Tibial nerve (tissue), 4 donors: ENCODE measurements at regions not wholly inside any gene's neighbourhood (a gene's known extent, or its start where the extent isn't known, plus 50 kb on each side); places are given as distances from the start of the nearest gene placed in this dataset.

Experiments
- CTCF ChIP-seq, 5 experiments: fragments of 200-600 bp in 3 of 5; fragments of 450-650 bp in 2 of 5; sonication (generic) in 3 of 5; IDR thresholded peaks; one replicate each; pipeline ENCODE4 v1.5.1; 2016 to 2019; ENCODE audit warnings: antibody characterized with exemption in 5 of 5, mild to moderate bottlenecking in 3 of 5, moderate library complexity in 2 of 5
- EP300 ChIP-seq, 2 donors: sonication (generic); formaldehyde crosslinking; IDR thresholded peaks; one replicate each; pipeline ENCODE4 v1.6.1; 2017; ENCODE audit warnings: antibody characterized with exemption in 2 of 2, mild to moderate bottlenecking in 1 of 2
- POLR2A ChIP-seq, 2 donors: fragments of 450-650 bp; IDR thresholded peaks; one replicate each; pipeline ENCODE4 v1.6.1; 2017; ENCODE audit warnings: antibody characterized with exemption in 2 of 2, mild to moderate bottlenecking in 2 of 2, moderate library complexity in 2 of 2

GRCh38 chr5:27784317-27784716, 745.9 kb upstream of the CDH9 start:
- TF ChIP-seq CTCF (IDR thresholded peaks at IDR 0.05) (no peak), POLR2A (IDR thresholded peaks at IDR 0.05) (no peak), EP300 (IDR thresholded peaks at IDR 0.05) (no peak)
